ENCODE measurements at regions not wholly inside any gene's neighbourhood (a gene's known extent, or its start where the extent isn't known, plus 50 kb on each side); places are given as distances from the start of the nearest gene placed in this dataset.
"Not testable (repeated sequence)": the region's sequence is repeated elsewhere in the genome, so short reads cannot be mapped to it uniquely, and the experiment has no call there.

DNA sequence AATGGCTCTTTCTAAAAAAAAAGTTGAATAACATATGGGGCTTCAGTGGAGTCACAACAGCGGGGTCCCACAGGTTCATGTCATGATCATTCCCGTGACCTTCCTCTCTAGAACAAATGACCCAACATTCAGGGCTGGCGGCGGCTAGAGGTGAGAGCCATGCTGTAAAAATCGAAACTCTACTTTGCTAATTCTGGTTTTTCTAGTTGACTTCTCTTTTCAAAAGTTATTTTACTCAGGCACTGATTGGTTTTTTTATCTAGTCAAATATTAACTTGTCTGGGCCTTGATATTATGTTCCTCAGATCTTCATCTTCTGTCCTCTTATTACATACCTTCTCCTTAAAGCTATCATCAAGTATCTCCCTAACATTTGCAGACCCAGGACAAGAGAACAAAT lies 402.9 kb upstream of the SOX5 start:
- Histone ChIP-seq H3K9ac (no peak overlapping the region), H3K4me3 (no peak overlapping the region), H3K4me2 (ENCODE audit: unreplicated experiment) (no peak overlapping the region), H3K9me3 (ENCODE audit: low read depth) (no peaks in the 10 kb centered on the region), H3K4me1 (ENCODE audit: insufficient read depth) (no peaks in the 10 kb centered on the region), H3K36me3 (ENCODE audit: low read depth) (no peaks in the 10 kb centered on the region), H3K9me2 (ENCODE audit: insufficient read depth) (no peaks in the 10 kb centered on the region), H4K20me1 (ENCODE audit: insufficient read depth) (no peaks in the 10 kb centered on the region), H3K79me2 (ENCODE audit: insufficient read depth) (no peaks in the 10 kb centered on the region), H3F3A (ENCODE audit: insufficient read depth) (no peaks in the 10 kb centered on the region), H3K27me3 (replicated peaks; ENCODE audit: insufficient read depth) (no peaks in the 10 kb centered on the region), H3K27ac (no peak overlapping the region), H2AFZ (no peak overlapping the region)
- TF ChIP-seq EZH2phosphoT487 (IDR thresholded peaks at IDR 0.05; ENCODE audit: insufficient read depth, low read depth) (no peak), EZH2 (IDR thresholded peaks at IDR 0.05; ENCODE audit: insufficient read depth, poor library complexity, severe bottlenecking) (no peak)
- in situ Hi-C loops (cut with MboI) = no loop called here
- WGBS, 2 experiments (ENCODE audit: low coverage in 1 of 2, low lambda C conversion rate in 2 of 2, missing lambda C conversion rate in 2 of 2) = 49 to 53% methylated on average over 5 of the region's 5 CpGs
- DNase-seq = no peak

DNA sequence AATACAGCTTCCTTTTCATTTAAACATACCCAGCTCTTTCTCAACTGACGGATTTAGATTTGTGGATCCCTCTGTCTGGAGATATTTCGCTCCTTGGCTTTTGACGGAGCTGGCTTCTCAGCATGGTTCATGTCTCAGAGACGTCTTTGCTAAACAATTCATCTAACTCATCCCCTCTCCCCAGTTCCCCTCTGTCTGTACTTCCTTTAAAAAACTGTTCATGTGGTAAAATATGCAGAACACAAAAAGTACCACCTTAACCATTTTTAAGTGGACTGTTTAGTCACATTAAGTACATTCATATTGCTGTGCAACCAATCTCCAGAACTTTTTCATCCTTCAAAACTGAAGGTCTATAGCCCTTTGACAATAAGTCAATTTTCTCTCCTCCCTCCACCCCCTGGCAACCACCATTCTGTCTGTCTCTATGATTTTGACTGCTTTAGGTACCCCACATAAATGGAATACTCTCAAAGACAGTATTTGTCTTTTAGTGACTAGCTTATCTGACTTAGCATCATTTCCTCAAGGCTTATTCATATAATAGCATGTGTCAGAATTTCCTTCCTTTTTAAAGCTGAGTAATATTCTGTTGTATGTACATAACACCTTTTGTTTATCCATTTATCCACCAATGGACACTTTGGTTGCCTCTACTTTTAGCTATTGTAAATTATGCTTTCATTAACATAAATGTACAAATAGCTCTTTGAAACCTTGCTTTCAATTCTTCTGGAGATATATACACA lies 399.8 kb upstream of the SOX5 start:
- Histone ChIP-seq H2AFZ (no peak overlapping the region), H3K4me3 (no peak overlapping the region), H3K4me1 (ENCODE audit: insufficient read depth) (no peaks in the 10 kb centered on the region), H3K4me2 (ENCODE audit: unreplicated experiment) (no peak overlapping the region), H4K20me1 (ENCODE audit: insufficient read depth) (no peaks in the 10 kb centered on the region), H3K9ac (no peak overlapping the region), H3F3A (ENCODE audit: insufficient read depth) (no peaks in the 10 kb centered on the region), H3K27ac (no peak overlapping the region), H3K9me2 (ENCODE audit: insufficient read depth) (no peaks in the 10 kb centered on the region), H3K79me2 (ENCODE audit: insufficient read depth) (no peaks in the 10 kb centered on the region), H3K36me3 (ENCODE audit: low read depth) (no peaks in the 10 kb centered on the region), H3K27me3 (replicated peaks; ENCODE audit: insufficient read depth) (no peaks in the 10 kb centered on the region), H3K9me3 (ENCODE audit: low read depth) (no peaks in the 10 kb centered on the region)
- WGBS, 2 experiments (ENCODE audit: low coverage in 1 of 2, low lambda C conversion rate in 2 of 2, missing lambda C conversion rate in 2 of 2) = 42 to 60% methylated on average over 4 of the region's 4 CpGs
- TF ChIP-seq EZH2 (IDR thresholded peaks at IDR 0.05; ENCODE audit: insufficient read depth, poor library complexity, severe bottlenecking) (no peak), EZH2phosphoT487 (IDR thresholded peaks at IDR 0.05; ENCODE audit: insufficient read depth, low read depth) (no peak)
- DNase-seq = no peak
- in situ Hi-C loops (cut with MboI) = no loop called here

DNA sequence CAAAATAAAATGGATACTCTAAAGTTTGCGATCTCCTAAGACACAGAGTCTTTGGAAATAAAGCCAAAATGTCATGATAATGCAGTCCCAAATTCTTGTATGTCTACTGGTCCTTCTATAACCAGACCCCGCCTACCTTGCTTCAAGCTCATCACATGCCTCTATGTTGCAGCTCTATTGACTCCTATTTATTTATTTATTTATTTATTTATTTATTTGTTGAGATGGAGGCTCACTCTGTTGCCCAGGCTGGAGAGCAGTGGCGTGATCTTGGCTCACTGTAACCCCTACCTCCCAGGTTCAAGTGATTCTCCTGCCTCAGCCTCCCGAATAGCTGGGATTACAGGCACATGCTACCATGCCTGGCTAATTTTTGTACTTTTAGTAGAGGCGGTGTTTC lies 398.7 kb upstream of the SOX5 start:
- H3F3A ChIP-seq (ENCODE audit: insufficient read depth); in situ Hi-C loops (cut with MboI); H3K4me1 ChIP-seq (ENCODE audit: insufficient read depth); H3K9ac ChIP-seq; H3K9me3 ChIP-seq (ENCODE audit: low read depth); H4K20me1 ChIP-seq (ENCODE audit: insufficient read depth); H3K4me3 ChIP-seq; H3K9me2 ChIP-seq (ENCODE audit: insufficient read depth); H3K27ac ChIP-seq; H3K27me3 ChIP-seq (replicated peaks; ENCODE audit: insufficient read depth); H2AFZ ChIP-seq; H3K4me2 ChIP-seq (ENCODE audit: unreplicated experiment); H3K36me3 ChIP-seq (ENCODE audit: low read depth); DNase-seq; H3K79me2 ChIP-seq (ENCODE audit: insufficient read depth): not testable (repeated sequence)
- 52 to 55% methylated on average over 5 of the region's 5 CpGs for WGBS, 2 experiments (ENCODE audit: low coverage in 1 of 2, low lambda C conversion rate in 2 of 2, missing lambda C conversion rate in 2 of 2)

DNA sequence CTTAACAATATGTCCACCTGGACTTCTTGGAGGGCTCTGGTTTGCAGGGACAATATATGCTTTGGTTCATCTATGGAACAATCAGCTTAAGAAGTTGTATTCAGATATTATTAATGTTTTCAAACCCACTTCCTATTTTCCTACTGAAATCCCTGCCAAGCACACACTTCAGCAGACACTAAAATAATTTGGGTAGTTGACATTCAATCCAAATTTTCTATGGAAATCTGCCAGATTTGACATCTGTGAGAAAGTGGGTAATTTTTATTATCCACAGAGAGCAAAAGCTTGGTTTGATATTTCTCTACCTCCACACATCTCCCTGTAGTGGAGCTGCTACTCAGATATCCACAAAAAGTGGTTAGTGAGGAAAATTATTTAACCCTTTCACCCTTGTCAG lies 378.8 kb upstream of the SOX5 start:
- Histone ChIP-seq H2AFZ (no peak overlapping the region), H3K9ac (no peak overlapping the region), H3K9me2 (ENCODE audit: insufficient read depth) (no peaks in the 10 kb centered on the region), H3F3A (ENCODE audit: insufficient read depth) (no peaks in the 10 kb centered on the region), H3K4me1 (ENCODE audit: insufficient read depth) (no peaks in the 10 kb centered on the region), H3K79me2 (ENCODE audit: insufficient read depth) (no peaks in the 10 kb centered on the region), H3K9me3 (ENCODE audit: low read depth) (no peaks in the 10 kb centered on the region), H3K27ac (no peak overlapping the region), H3K4me3 (no peak overlapping the region), H3K4me2 (ENCODE audit: unreplicated experiment) (no peak overlapping the region), H3K36me3 (ENCODE audit: low read depth) (no peaks in the 10 kb centered on the region), H3K27me3 (replicated peaks; ENCODE audit: insufficient read depth) (no peaks in the 10 kb centered on the region), H4K20me1 (ENCODE audit: insufficient read depth) (no peaks in the 10 kb centered on the region)
- in situ Hi-C loops (cut with MboI) = no loop called here
- no peak for TF ChIP-seq EZH2phosphoT487 (IDR thresholded peaks at IDR 0.05; ENCODE audit: insufficient read depth, low read depth)
- no peak for DNase-seq

DNA sequence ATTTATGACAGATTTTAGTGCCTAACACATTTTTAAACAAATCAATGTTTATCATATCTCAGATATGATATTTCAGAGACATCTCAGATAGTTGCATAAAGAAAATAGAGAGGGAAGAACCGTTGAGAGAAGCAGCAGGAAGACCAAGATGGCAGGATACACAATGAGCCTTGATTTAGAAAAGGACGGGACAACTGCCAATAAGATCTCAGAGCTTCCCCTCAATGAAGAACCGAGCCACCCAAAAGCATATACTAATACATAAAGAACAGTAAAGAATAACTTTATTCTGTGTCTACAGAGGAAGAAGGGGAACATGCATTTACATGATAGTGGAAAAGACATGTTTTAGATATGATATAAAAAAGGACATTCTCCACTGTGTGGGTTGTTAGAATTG lies 375.9 kb upstream of the SOX5 start:
- 28 to 44% methylated on average over 3 of the region's 3 CpGs for WGBS, 2 experiments (ENCODE audit: low coverage in 1 of 2, low lambda C conversion rate in 2 of 2, missing lambda C conversion rate in 2 of 2)

More for the DNA sequence above, 375.9 kb upstream of the SOX5 start:
- Histone ChIP-seq H3K36me3 (ENCODE audit: low read depth) (no peaks in the 10 kb centered on the region), H3K4me1 (ENCODE audit: insufficient read depth) (no peaks in the 10 kb centered on the region), H3K4me3 (no peak overlapping the region), H3K79me2 (ENCODE audit: insufficient read depth) (no peaks in the 10 kb centered on the region), H3K27ac (no peak overlapping the region), H4K20me1 (ENCODE audit: insufficient read depth) (no peaks in the 10 kb centered on the region), H3K9me2 (ENCODE audit: insufficient read depth) (no peaks in the 10 kb centered on the region), H3K27me3 (replicated peaks; ENCODE audit: insufficient read depth) (no peaks in the 10 kb centered on the region), H3F3A (ENCODE audit: insufficient read depth) (no peaks in the 10 kb centered on the region), H3K9ac (no peak overlapping the region), H2AFZ (no peak overlapping the region), H3K4me2 (ENCODE audit: unreplicated experiment) (no peak overlapping the region), H3K9me3 (ENCODE audit: low read depth) (no peaks in the 10 kb centered on the region)
- DNase-seq = no peak
- in situ Hi-C loops (cut with MboI) = no loop called here
- TF ChIP-seq EZH2 (IDR thresholded peaks at IDR 0.05; ENCODE audit: insufficient read depth, poor library complexity, severe bottlenecking) (no peak), EZH2phosphoT487 (IDR thresholded peaks at IDR 0.05; ENCODE audit: insufficient read depth, low read depth) (no peak)
